Gastrocnemius medialis (tissue), 4 donors: ENCODE measurements at regions not wholly inside any gene's neighbourhood (a gene's known extent, or its start where the extent isn't known, plus 50 kb on each side); places are given as distances from the start of the nearest gene placed in this dataset.

Source experiments
- ATAC-seq, 2 donors: fragments of 150-250 bp; one replicate each; pipeline ENCODE4 v1.9.1; 2016
- DNase-seq, 2 donors: peaks; one replicate each; pipeline ENCODE4 v3.0.0-alpha.2; 2019
- H3K27ac ChIP-seq, 4 donors: fragments of 200-600 bp; sonication (generic); 1 replicate in 1 of 4; 2 replicates in 3 of 4; pipeline ENCODE4 v1.5.1; 2016 to 2018; ENCODE audit warnings: mild to moderate bottlenecking in 2 of 4, moderate library complexity in 1 of 4
- H3K27me3 ChIP-seq, 3 donors: fragments of 200-600 bp; sonication (generic) in 2 of 3; 1 replicate in 1 of 3; 2 replicates in 2 of 3; pipeline versions ENCODE4 v1.5.1 to v1.6.0; 2016 to 2019; ENCODE audit warnings: mild to moderate bottlenecking in 1 of 3, moderate library complexity in 1 of 3
- H3K36me3 ChIP-seq, 2 donors: fragments of 200-600 bp; sonication (generic) in 1 of 2; one replicate each; pipeline ENCODE4 v1.5.1; 2017 to 2018
- H3K4me1 ChIP-seq, 2 donors: fragments of 200-600 bp; sonication (generic) in 1 of 2; one replicate each; pipeline ENCODE4 v1.5.1; 2016 to 2017; ENCODE audit warnings: mild to moderate bottlenecking in 2 of 2
- H3K4me3 ChIP-seq, 4 donors: fragments of 200-600 bp; sonication (generic) in 3 of 4; 1 replicate in 1 of 4; 2 replicates in 3 of 4; pipeline ENCODE4 v1.5.1; 2016 to 2019; ENCODE audit warnings: mild to moderate bottlenecking in 2 of 4
- H3K9me3 ChIP-seq, 3 donors: fragments of 200-600 bp; sonication (generic) in 2 of 3; 1 replicate in 1 of 3; 2 replicates in 2 of 3; pipeline ENCODE4 v1.5.1; 2016 to 2019
- CTCF ChIP-seq, 5 experiments: fragments of 450-650 bp in 3 of 5; fragments of 200-600 bp in 2 of 5; sonication (generic) in 2 of 5; IDR thresholded peaks in 4 of 5; conservative IDR thresholded peaks in 1 of 5; 1 replicate in 4 of 5; 2 replicates in 1 of 5; pipeline ENCODE4 v1.5.1; 2016 to 2019; ENCODE audit warnings: antibody characterized with exemption in 5 of 5, mild to moderate bottlenecking in 3 of 5, moderate library complexity in 3 of 5
- POLR2A ChIP-seq, 2 donors: fragments of 450-650 bp; IDR thresholded peaks; one replicate each; pipeline ENCODE4 v1.6.1; 2017; ENCODE audit warnings: antibody characterized with exemption in 2 of 2, mild to moderate bottlenecking in 2 of 2, moderate library complexity in 2 of 2
- in situ Hi-C, 4 donors: fragments of 200-750 bp; cut with MboI; loops; one replicate each; pipeline versions ENCODE4 v1.15.0 to v1.8.0; 2017; ENCODE audit warnings: low sequenced_read_pairs in 4 of 4
- intact Hi-C: fragments of 100-400 bp; cut with DNase I; formaldehyde crosslinking; loops from one replicate; pipeline ENCODE4 v1.15.1; 2023; ENCODE audit warnings: low total_unique reads

GRCh38 chr4:43282534-43282933, 390.0 kb downstream of the GRXCR1 start:
- no peak for TF ChIP-seq CTCF (IDR thresholded peaks at IDR 0.05 in 4 of 5, conservative IDR thresholded peaks at IDR 0.05 in 1 of 5)
- TF ChIP-seq POLR2A (IDR thresholded peaks at IDR 0.05): no peak
- no peak overlapping the region for H3K27ac ChIP-seq
- in situ Hi-C loops (no loop called here), intact Hi-C loops (no loop called here)
- no peak for DNase-seq
- H3K9me3 ChIP-seq: no peaks in the 10 kb centered on the region
- H3K4me3 ChIP-seq: no peak overlapping the region
- H3K27me3 ChIP-seq: no peaks in the 10 kb centered on the region
- no peaks in the 10 kb centered on the region for H3K36me3 ChIP-seq
- H3K4me1 ChIP-seq: no peaks in the 10 kb centered on the region
- ATAC-seq: no peak

GRCh38 chr4:43286137-43286536, 393.6 kb downstream of the GRXCR1 start:
- Histone ChIP-seq H3K27me3 (no peaks in the 10 kb centered on the region), H3K36me3 (no peaks in the 10 kb centered on the region), H3K27ac (no peak overlapping the region), H3K4me1 (no peaks in the 10 kb centered on the region), H3K9me3 (no peaks in the 10 kb centered on the region), H3K4me3 (no peak overlapping the region)
- intact Hi-C loops: no loop called here
- TF ChIP-seq POLR2A (IDR thresholded peaks at IDR 0.05) (no peak), CTCF (IDR thresholded peaks at IDR 0.05 in 4 of 5, conservative IDR thresholded peaks at IDR 0.05 in 1 of 5) (no peak)
- DNase-seq (no peak), ATAC-seq (no peak)
- in situ Hi-C loops: no loop called here

- Histone ChIP-seq H3K27ac (no peak overlapping the region), H3K27me3 (no peaks in the 10 kb centered on the region), H3K36me3 (no peaks in the 10 kb centered on the region), H3K9me3 (no peaks in the 10 kb centered on the region), H3K4me3 (no peak overlapping the region), H3K4me1 (no peaks in the 10 kb centered on the region)
- ATAC-seq (no peak), DNase-seq (no peak)
- intact Hi-C loops (no loop called here), in situ Hi-C loops (no loop called here)
- TF ChIP-seq POLR2A (IDR thresholded peaks at IDR 0.05): no peak
- no peak for TF ChIP-seq CTCF (IDR thresholded peaks at IDR 0.05 in 4 of 5, conservative IDR thresholded peaks at IDR 0.05 in 1 of 5)
Measured at GRCh38 chr4:43296946-43297528, 404.5 kb downstream of the GRXCR1 start.

GRCh38 chr4:43316813-43317212, 424.3 kb downstream of the GRXCR1 start:
- intact Hi-C loops: no loop called here
- DNase-seq (no peak), ATAC-seq (no peak)
- no peaks in the 10 kb centered on the region for H3K36me3 ChIP-seq
- no peaks in the 10 kb centered on the region for H3K27me3 ChIP-seq
- no peaks in the 10 kb centered on the region for H3K4me1 ChIP-seq
- in situ Hi-C loops: no loop called here
- TF ChIP-seq CTCF (IDR thresholded peaks at IDR 0.05 in 4 of 5, conservative IDR thresholded peaks at IDR 0.05 in 1 of 5) (no peak), POLR2A (IDR thresholded peaks at IDR 0.05) (no peak)
- no peaks in the 10 kb centered on the region for H3K9me3 ChIP-seq
- H3K4me3 ChIP-seq: no peak overlapping the region
- no peak overlapping the region for H3K27ac ChIP-seq
